ENCODE measurements at regions not wholly inside any gene's neighbourhood (a gene's known extent, or its start where the extent isn't known, plus 50 kb on each side); places are given as distances from the start of the nearest gene placed in this dataset.

DNA sequence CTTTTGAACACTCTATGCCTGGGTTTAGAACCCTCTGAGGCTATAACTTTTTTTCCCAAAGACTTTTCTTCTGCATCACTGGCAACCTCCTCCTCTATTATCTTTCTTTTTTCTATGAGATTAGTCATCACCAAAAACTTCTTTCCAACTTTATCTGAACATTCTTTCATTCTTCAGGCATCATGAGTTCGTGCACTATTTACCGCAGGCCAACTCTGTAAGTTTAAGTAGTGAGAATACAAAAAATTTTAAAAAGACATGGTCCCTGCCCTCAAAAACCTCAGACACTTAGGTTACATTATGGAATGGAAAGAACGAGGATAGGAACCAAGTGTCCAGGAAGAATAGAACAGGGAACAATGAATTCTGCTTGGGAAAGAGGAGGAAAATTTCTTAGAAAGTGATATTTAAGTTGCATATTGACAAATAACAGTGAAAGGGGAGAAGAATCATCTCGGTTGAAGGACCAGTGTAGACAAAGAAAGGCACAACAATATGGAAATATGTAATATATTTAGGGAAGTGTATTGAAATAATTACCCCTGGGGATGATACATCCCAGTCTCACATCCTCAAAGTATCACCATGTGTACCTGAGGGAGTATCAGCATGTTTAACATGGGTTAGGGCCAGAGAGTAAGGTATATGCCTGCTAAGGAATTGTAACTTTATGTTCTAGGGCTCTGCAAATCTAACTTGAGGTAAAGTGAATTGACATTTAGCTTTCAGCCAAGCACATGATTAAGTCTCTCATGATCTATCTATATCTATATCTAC, 196.5 kb upstream of the NREP start:
- TF ChIP-seq RCOR1 (IDR thresholded peaks at IDR 0.05; ENCODE audit: insufficient replicate concordance, low read length) = no peak
- TF ChIP-seq SMC3 (IDR thresholded peaks at IDR 0.05; ENCODE audit: low read depth, low read length) = no peak
